Natural killer cell (primary cell): ENCODE measurements at regions not wholly inside any gene's neighbourhood (a gene's known extent, or its start where the extent isn't known, plus 50 kb on each side); places are given as distances from the start of the nearest gene placed in this dataset.

Source experiments
- ATAC-seq, 3 donors: fragments of 150-1000 bp in 2 of 3; fragments of 200-7000 bp in 1 of 3; cut with Tn5 transposase; 1 replicate in 1 of 3; 2 replicates in 2 of 3; pipeline ENCODE4 v1.10.0; 2021; ENCODE audit warnings: mild to moderate bottlenecking in 2 of 3, moderate library complexity in 2 of 3
- DNase-seq, 2 donors: peaks; one replicate each; pipeline versions ENCODE4 v3.0.0 to v3.0.0-alpha.2; 2013 to 2021; ENCODE audit warnings: mixed read lengths in 1 of 2
- H3K27ac ChIP-seq: one replicate; pipeline ENCODE4 v1.5.1; 2013; ENCODE audit warnings: mild to moderate bottlenecking, low read length
- H3K27me3 ChIP-seq: one replicate; pipeline ENCODE4 v1.6.1; 2013; ENCODE audit warnings: low read length; ENCODE audit not compliant: control insufficient read depth, insufficient read depth
- H3K36me3 ChIP-seq: one replicate; pipeline ENCODE4 v1.6.1; 2013; ENCODE audit warnings: low read length; ENCODE audit not compliant: control insufficient read depth, insufficient read depth
- H3K4me1 ChIP-seq: one replicate; pipeline ENCODE4 v1.6.1; 2013; ENCODE audit warnings: low read length; ENCODE audit not compliant: control insufficient read depth, insufficient read depth
- H3K4me3 ChIP-seq: one replicate; pipeline ENCODE4 v1.5.1; 2013; ENCODE audit warnings: low read length
- H3K9me3 ChIP-seq: one replicate; pipeline ENCODE4 v1.6.1; 2013; ENCODE audit warnings: low read length; ENCODE audit not compliant: control insufficient read depth, insufficient read depth
- H3K27ac Mint-ChIP-seq, 2 donors: one replicate each; pipeline ENCODE4 v1.8.0; 2022; ENCODE audit warnings: mild to moderate bottlenecking in 2 of 2, mixed read lengths in 2 of 2, moderate library complexity in 1 of 2
- H3K27me3 Mint-ChIP-seq, 2 donors: one replicate each; pipeline ENCODE4 v1.8.0; 2022; ENCODE audit warnings: low read depth in 2 of 2, mixed read lengths in 2 of 2
- H3K36me3 Mint-ChIP-seq: one replicate; pipeline ENCODE4 v1.8.0; 2022; ENCODE audit warnings: mixed read lengths
- H3K4me1 Mint-ChIP-seq, 2 donors: one replicate each; pipeline ENCODE4 v1.8.0; 2022; ENCODE audit warnings: mixed read lengths in 2 of 2
- H3K4me3 Mint-ChIP-seq: one replicate; pipeline ENCODE4 v1.8.0; 2022; ENCODE audit warnings: mild to moderate bottlenecking, moderate library complexity, mixed read lengths
- H3K9me3 Mint-ChIP-seq, 2 donors: one replicate each; pipeline ENCODE4 v1.8.0; 2022; ENCODE audit warnings: mixed read lengths in 2 of 2
- CTCF ChIP-seq: fragments of 200-600 bp; IDR thresholded peaks from one replicate; pipeline ENCODE4 v1.8.0; 2022; ENCODE audit warnings: antibody characterized with exemption
- WGBS: methylation state at CpG from one replicate; pipeline ENCODE4 v1.1.7; 2013; ENCODE audit warnings: missing lambda C conversion rate; ENCODE audit not compliant: insufficient coverage; 5-methylcytosine and 5-hydroxymethylcytosine counted together
- intact Hi-C: fragments of 100-400 bp; cut with micrococcal nuclease; formaldehyde crosslinking; loops from one replicate; pipeline ENCODE4 v1.14.2; 2022

GRCh38 chr5:145280806-145281205 is 554.3 kb downstream of the PRELID2 start:
- Mint-ChIP-seq H3K36me3 (no peaks in the 10 kb centered on the region), H3K27ac (no peak overlapping the region), H3K4me3 (no peak overlapping the region), H3K4me1 (no peaks in the 10 kb centered on the region), H3K27me3 (no peaks in the 10 kb centered on the region), H3K9me3 (peaks cover 12 to 14% of the 10 kb centered on the region in 2 donors)
- WGBS: 93% methylated on average over 2 of the region's 2 CpGs
- no peak overlapping the region for H3K4me3 ChIP-seq
- TF ChIP-seq CTCF: no peak
- no peaks in the 10 kb centered on the region for H3K4me1 ChIP-seq
- H3K9me3 ChIP-seq: no peaks in the 10 kb centered on the region
- H3K27ac ChIP-seq: no peak overlapping the region
- H3K36me3 ChIP-seq: no peaks in the 10 kb centered on the region
- ATAC-seq (no peak), DNase-seq (no peak)
- intact Hi-C loops: no loop called here
- H3K27me3 ChIP-seq: no peaks in the 10 kb centered on the region

GRCh38 chr5:145280214-145280613 is 554.9 kb downstream of the PRELID2 start:
- TF ChIP-seq CTCF: no peak
- H3K36me3 ChIP-seq: no peaks in the 10 kb centered on the region
- no peak overlapping the region for H3K4me3 Mint-ChIP-seq
- no peaks in the 10 kb centered on the region for H3K27me3 Mint-ChIP-seq
- no peak overlapping the region for H3K27ac Mint-ChIP-seq
- H3K27ac ChIP-seq: no peak overlapping the region
- no peaks in the 10 kb centered on the region for H3K36me3 Mint-ChIP-seq
- H3K4me1 Mint-ChIP-seq: no peaks in the 10 kb centered on the region
- 100% methylated on average over 1 of the region's 3 CpGs for WGBS
- peaks cover 16% of the 10 kb centered on the region in 2 donors for H3K9me3 Mint-ChIP-seq
- intact Hi-C loops: no loop called here
- DNase-seq (no peak), ATAC-seq (no peak)
- no peaks in the 10 kb centered on the region for H3K9me3 ChIP-seq
- no peaks in the 10 kb centered on the region for H3K4me1 ChIP-seq
- H3K27me3 ChIP-seq: no peaks in the 10 kb centered on the region
- H3K4me3 ChIP-seq: no peak overlapping the region

DNA sequence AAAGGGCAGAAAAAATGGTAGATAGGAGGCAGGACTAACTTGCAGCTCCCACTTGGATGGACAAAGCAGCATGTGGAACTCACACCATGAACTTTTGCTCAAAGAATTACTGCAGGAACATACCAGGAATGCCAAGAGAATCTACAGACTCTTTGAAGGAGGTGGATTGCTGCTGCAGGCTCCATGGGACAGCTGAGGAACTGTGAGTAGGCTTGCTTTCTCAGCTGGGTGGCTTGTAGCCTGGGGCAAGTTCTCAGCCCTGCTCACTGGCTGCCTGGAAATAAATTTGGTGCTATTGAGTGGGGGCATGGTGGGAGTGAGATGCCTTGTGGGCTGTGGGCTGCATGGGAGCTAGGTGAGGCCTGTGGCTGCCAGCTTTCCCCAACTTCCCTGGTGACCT is 574.5 kb downstream of the PRELID2 start:
- Mint-ChIP-seq H3K4me3 (no peak overlapping the region), H3K27ac (no peak overlapping the region), H3K27me3 (no peaks in the 10 kb centered on the region), H3K36me3 (peaks cover 3% of the 10 kb centered on the region), H3K9me3 (peaks cover 14 to 18% of the 10 kb centered on the region in 2 donors), H3K4me1 (no peaks in the 10 kb centered on the region)
- no peak for DNase-seq
- H3K4me3 ChIP-seq: no peak overlapping the region
- H3K27me3 ChIP-seq: no peaks in the 10 kb centered on the region
- intact Hi-C loops: no loop called here
- no peak for ATAC-seq
- no peaks in the 10 kb centered on the region for H3K4me1 ChIP-seq
- no peak overlapping the region for H3K27ac ChIP-seq
- peaks cover 9% of the 10 kb centered on the region for H3K9me3 ChIP-seq
- no peak for TF ChIP-seq CTCF
- H3K36me3 ChIP-seq: no peaks in the 10 kb centered on the region

- Mint-ChIP-seq H3K36me3 (peaks cover 7% of the 10 kb centered on the region), H3K27me3 (no peaks in the 10 kb centered on the region), H3K27ac (no peak overlapping the region), H3K9me3 (peaks cover 12 to 13% of the 10 kb centered on the region in 2 donors), H3K4me3 (no peak overlapping the region), H3K4me1 (no peaks in the 10 kb centered on the region)
- Histone ChIP-seq H3K9me3 (no peaks in the 10 kb centered on the region), H3K4me1 (no peaks in the 10 kb centered on the region), H3K27ac (no peak overlapping the region), H3K4me3 (no peak overlapping the region), H3K36me3 (no peaks in the 10 kb centered on the region), H3K27me3 (no peaks in the 10 kb centered on the region)
- 71% methylated on average over 1 of the region's 2 CpGs for WGBS
- intact Hi-C loops: no loop called here
- ATAC-seq (no peak), DNase-seq (no peak)
- TF ChIP-seq CTCF: no peak
Observed at GRCh38 chr5:145247745-145248040, 587.4 kb downstream of the PRELID2 start.
